DOHH2 (cell line): ENCODE measurements at regions not wholly inside any gene's neighbourhood (a gene's known extent, or its start where the extent isn't known, plus 50 kb on each side); places are given as distances from the start of the nearest gene placed in this dataset.

Experiments used
- H3F3A ChIP-seq: fragments of 200-600 bp; sonication (generic), shearing (Covaris generic); 2 replicates; pipeline ENCODE4 v1.6.0; 2016; ENCODE audit warnings: antibody characterized with exemption, mild to moderate bottlenecking; ENCODE audit not compliant: control insufficient read depth, insufficient read depth
- H3K27ac ChIP-seq: fragments of 200-600 bp; sonication (generic); 2 replicates; pipeline ENCODE4 v1.5.1; 2014; ENCODE audit warnings: low read depth, mild to moderate bottlenecking, low read length, moderate library complexity
- H3K27me3 ChIP-seq: fragments of 200-600 bp; sonication (generic); 2 replicates; pipeline ENCODE4 v1.6.1; 2014; ENCODE audit warnings: mild to moderate bottlenecking, low read length, mixed read lengths; ENCODE audit not compliant: control insufficient read depth
- H3K36me3 ChIP-seq: fragments of 200-600 bp; sonication (generic); 2 replicates; pipeline ENCODE4 v1.6.1; 2014; ENCODE audit warnings: mild to moderate bottlenecking, low read length, moderate library complexity, mixed read lengths; ENCODE audit not compliant: control insufficient read depth
- H3K4me1 ChIP-seq: fragments of 200-600 bp; sonication (generic); 2 replicates; pipeline ENCODE4 v1.6.1; 2014; ENCODE audit warnings: mild to moderate bottlenecking, low read length, mixed read lengths; ENCODE audit not compliant: control insufficient read depth
- H3K4me2 ChIP-seq: fragments of 200-600 bp; sonication (generic); 2 replicates; pipeline ENCODE4 v1.6.0; 2014; ENCODE audit warnings: mild to moderate bottlenecking, low read length, moderate library complexity
- H3K4me3 ChIP-seq: fragments of 200-600 bp; sonication (generic); 2 replicates; pipeline ENCODE4 v1.5.1; 2014; ENCODE audit warnings: mild to moderate bottlenecking, low read length, mixed read lengths
- H3K79me2 ChIP-seq: fragments of 200-600 bp; sonication (generic); 2 replicates; pipeline ENCODE4 v1.6.1; 2014; ENCODE audit warnings: mild to moderate bottlenecking, low read length, mixed read lengths; ENCODE audit not compliant: control insufficient read depth
- H3K9me2 ChIP-seq: fragments of 200-600 bp; sonication (generic); replicated peaks from 2 replicates; pipeline ENCODE4 v1.6.1; 2014; ENCODE audit warnings: mild to moderate bottlenecking, low read length, mixed read lengths; ENCODE audit not compliant: control insufficient read depth
- H3K9me3 ChIP-seq: fragments of 200-600 bp; sonication (generic); 2 replicates; pipeline ENCODE4 v1.6.1; 2014; ENCODE audit warnings: antibody characterized with exemption, low read length, mixed read lengths; ENCODE audit not compliant: control insufficient read depth, insufficient read depth
- H4K20me1 ChIP-seq: fragments of 200-600 bp; sonication (generic); 2 replicates; pipeline ENCODE4 v1.6.0; 2014; ENCODE audit warnings: low read depth, mild to moderate bottlenecking, antibody characterized with exemption, low read length, moderate library complexity; ENCODE audit not compliant: control insufficient read depth, insufficient read depth
- EZH2phosphoT487 ChIP-seq: fragments of 200-600 bp; sonication (generic); IDR thresholded peaks from 2 replicates; pipeline ENCODE4 v1.6.1; 2017; ENCODE audit warnings: borderline replicate concordance, mild to moderate bottlenecking, antibody characterized with exemption, low read length, moderate library complexity, mixed read lengths
- TF ChIP-seq, protein P1 (sequence below): fragments of 200-600 bp; sonication (generic); IDR thresholded peaks from one replicate; pipeline ENCODE4 v1.5.1; 2014; ENCODE audit warnings: antibody characterized with exemption, mild to moderate bottlenecking, low read depth, low read length; ENCODE audit not compliant: poor library complexity, severe bottlenecking

DNA sequence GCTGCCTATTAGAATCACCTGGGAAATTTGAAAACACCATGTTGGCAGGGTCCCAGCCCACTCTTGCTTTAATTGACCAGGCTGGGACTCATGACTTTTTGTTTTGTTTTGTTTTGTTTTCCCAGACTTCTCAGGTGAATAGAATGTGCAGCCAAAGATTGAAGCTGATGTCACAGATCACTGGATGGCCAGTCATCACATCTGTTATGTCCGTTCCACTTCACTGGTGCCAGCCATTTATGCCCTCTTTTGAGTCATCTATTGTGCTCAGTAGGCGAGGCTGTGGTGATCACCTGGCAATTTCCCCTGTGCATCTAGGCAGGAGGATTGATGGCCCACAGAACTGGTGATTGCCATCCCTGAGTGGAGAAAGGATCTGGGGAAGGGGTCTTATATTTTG, 297.3 kb downstream of the INSC start:
- Histone ChIP-seq H3K9me3 (no peaks in the 10 kb centered on the region), H3K27ac (no peak overlapping the region), H3K4me2 (no peak overlapping the region), H3F3A (no peaks in the 10 kb centered on the region), H4K20me1 (no peaks in the 10 kb centered on the region), H3K36me3 (no peaks in the 10 kb centered on the region), H3K27me3 (no peaks in the 10 kb centered on the region), H3K9me2 (no peaks in the 10 kb centered on the region; the same call in 1 of the 2 replicates), H3K4me3 (no peak overlapping the region), H3K79me2 (no peaks in the 10 kb centered on the region), H3K4me1 (no peaks in the 10 kb centered on the region)
- TF ChIP-seq EZH2phosphoT487 = no peak
- TF ChIP-seq, protein P1, sequence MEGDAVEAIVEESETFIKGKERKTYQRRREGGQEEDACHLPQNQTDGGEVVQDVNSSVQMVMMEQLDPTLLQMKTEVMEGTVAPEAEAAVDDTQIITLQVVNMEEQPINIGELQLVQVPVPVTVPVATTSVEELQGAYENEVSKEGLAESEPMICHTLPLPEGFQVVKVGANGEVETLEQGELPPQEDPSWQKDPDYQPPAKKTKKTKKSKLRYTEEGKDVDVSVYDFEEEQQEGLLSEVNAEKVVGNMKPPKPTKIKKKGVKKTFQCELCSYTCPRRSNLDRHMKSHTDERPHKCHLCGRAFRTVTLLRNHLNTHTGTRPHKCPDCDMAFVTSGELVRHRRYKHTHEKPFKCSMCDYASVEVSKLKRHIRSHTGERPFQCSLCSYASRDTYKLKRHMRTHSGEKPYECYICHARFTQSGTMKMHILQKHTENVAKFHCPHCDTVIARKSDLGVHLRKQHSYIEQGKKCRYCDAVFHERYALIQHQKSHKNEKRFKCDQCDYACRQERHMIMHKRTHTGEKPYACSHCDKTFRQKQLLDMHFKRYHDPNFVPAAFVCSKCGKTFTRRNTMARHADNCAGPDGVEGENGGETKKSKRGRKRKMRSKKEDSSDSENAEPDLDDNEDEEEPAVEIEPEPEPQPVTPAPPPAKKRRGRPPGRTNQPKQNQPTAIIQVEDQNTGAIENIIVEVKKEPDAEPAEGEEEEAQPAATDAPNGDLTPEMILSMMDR = no peak

DNA sequence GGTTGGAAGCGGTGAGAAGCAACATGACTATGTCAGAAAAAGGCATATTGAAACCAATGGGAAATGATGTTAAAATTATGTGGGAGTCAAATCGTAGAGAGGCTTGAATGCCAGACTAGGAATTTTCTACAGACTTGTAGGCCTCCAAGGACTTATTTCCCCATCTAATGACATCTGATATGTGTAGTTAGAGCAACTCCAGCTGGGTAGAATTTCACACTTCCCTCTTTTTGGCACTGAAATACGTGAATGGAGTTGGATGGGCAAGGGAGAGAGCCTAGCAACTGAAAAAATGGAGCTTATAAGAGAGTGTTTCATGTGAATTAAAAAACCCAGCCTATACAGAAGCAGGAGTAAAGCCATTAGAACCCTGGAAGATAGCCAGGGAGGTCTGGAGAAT, 304.2 kb downstream of the INSC start:
- Histone ChIP-seq H3K9me2 (no peaks in the 10 kb centered on the region), H3K4me1 (no peaks in the 10 kb centered on the region), H3K4me2 (no peak overlapping the region), H4K20me1 (no peaks in the 10 kb centered on the region), H3K4me3 (no peak overlapping the region), H3K9me3 (no peaks in the 10 kb centered on the region), H3K27ac (no peak overlapping the region), H3K79me2 (no peaks in the 10 kb centered on the region), H3K36me3 (no peaks in the 10 kb centered on the region), H3K27me3 (no peaks in the 10 kb centered on the region), H3F3A (no peaks in the 10 kb centered on the region)
- TF ChIP-seq, protein P1 = no peak
- TF ChIP-seq EZH2phosphoT487 = no peak

DNA sequence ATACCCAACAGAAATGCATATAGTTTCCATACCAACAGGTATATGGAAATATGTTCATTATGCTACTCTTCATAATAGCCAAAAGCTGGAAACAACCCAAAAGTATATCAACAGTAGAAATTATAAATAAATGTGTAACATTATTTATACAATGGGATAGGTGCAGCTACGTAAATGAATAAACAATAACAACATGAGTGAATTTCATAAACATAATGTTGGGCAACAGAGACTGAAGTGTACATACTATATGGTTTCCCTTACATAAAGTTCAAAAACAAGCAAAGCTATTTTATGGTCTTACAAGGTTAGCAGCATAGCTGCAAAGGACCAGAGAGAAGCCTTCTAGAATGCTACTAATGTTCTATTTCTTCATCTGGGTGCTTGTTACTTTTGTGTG, 305.0 kb downstream of the INSC start:
- no peaks in the 10 kb centered on the region for H4K20me1 ChIP-seq
- H3K4me1 ChIP-seq = no peaks in the 10 kb centered on the region
- no peak overlapping the region for H3K4me3 ChIP-seq
- TF ChIP-seq, protein P1 = no peak
- no peak for TF ChIP-seq EZH2phosphoT487
- H3K27me3 ChIP-seq = no peaks in the 10 kb centered on the region
- H3K36me3 ChIP-seq = no peaks in the 10 kb centered on the region
- H3K4me2 ChIP-seq = no peak overlapping the region
- no peaks in the 10 kb centered on the region for H3K9me2 ChIP-seq
- H3K79me2 ChIP-seq = no peaks in the 10 kb centered on the region
- no peak overlapping the region for H3K27ac ChIP-seq
- H3K9me3 ChIP-seq = no peaks in the 10 kb centered on the region
- H3F3A ChIP-seq = no peaks in the 10 kb centered on the region

DNA sequence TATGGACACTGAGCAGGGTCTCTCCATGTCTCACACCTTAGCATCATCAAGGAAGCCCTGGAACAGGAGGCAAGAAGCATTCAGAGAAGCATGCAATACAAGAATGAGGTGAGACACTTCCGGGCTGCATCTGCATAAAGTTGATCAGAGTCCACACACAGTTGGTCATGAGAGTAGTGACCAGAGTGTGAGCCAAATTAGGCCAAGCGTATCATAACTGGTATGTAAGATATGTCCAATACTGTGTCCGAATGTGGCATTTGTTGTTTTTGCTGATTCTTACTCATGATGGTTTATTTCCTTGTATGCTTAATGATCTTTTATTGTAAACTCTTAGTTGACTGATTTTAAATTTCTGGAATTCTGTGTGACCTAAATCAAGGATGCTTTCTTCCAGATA, 315.7 kb downstream of the INSC start:
- Histone ChIP-seq H3K27me3 (no peaks in the 10 kb centered on the region), H3K9me3 (no peaks in the 10 kb centered on the region), H3K27ac (no peak overlapping the region), H3K4me2 (no peak overlapping the region), H3K4me1 (no peaks in the 10 kb centered on the region), H4K20me1 (no peaks in the 10 kb centered on the region), H3K4me3 (no peak overlapping the region), H3K79me2 (no peaks in the 10 kb centered on the region), H3K9me2 (no peaks in the 10 kb centered on the region), H3K36me3 (no peaks in the 10 kb centered on the region), H3F3A (no peaks in the 10 kb centered on the region)
- no peak for TF ChIP-seq EZH2phosphoT487
- TF ChIP-seq, protein P1 = no peak
